ENCODE measurements at regions not wholly inside any gene's neighbourhood (a gene's known extent, or its start where the extent isn't known, plus 50 kb on each side); places are given as distances from the start of the nearest gene placed in this dataset.

- TF ChIP-seq ZNF609 (CRISPR knock-in tag; IDR thresholded peaks at IDR 0.05; ENCODE audit: borderline replicate concordance) (no peak), EP300 (IDR thresholded peaks at IDR 0.05; ENCODE audit: low read length) (no peak), E4F1 (CRISPR knock-in tag; IDR thresholded peaks at IDR 0.05; ENCODE audit: borderline replicate concordance) (no peak), NR2F6 (CRISPR knock-in tag; IDR thresholded peaks at IDR 0.05) (no peak)
Measured at GRCh38 chr4:13151194-13151593, 332.9 kb downstream of the RAB28 start (continued).

Data from K562 (cell line).